Endothelial cell of umbilical vein (primary cell): ENCODE measurements at regions not wholly inside any gene's neighbourhood (a gene's known extent, or its start where the extent isn't known, plus 50 kb on each side); places are given as distances from the start of the nearest gene placed in this dataset.

ENCODE experiments used
- BruUV-seq: library from RNA; stranded (reverse); fragments of 400-500 nt; replicated peaks from 2 replicates; lab custom pipeline; 2021; lab: Mats Ljungman, UMichigan
- CTCF ChIA-PET: fragments of 300-600, 350-600 bp; sonication (Branson Sonifier 250); formaldehyde crosslinking; loops from one replicate; lab custom pipeline; 2021; ENCODE audit warnings: antibody characterized with exemption, inconsistent platforms; lab: Charles Lee
- POLR2A ChIA-PET: fragments of 300-600, 350-600 bp; sonication (Branson Sonifier 250); formaldehyde crosslinking; loops from one replicate; lab custom pipeline; 2021; ENCODE audit warnings: antibody characterized with exemption, inconsistent platforms; lab: Charles Lee
- DNase-seq: peaks from one replicate; pipeline ENCODE4 v3.0.0-alpha.2; 2011; ENCODE audit warnings: low read depth, low spot score
- FAIRE-seq: peaks from 2 replicates; lab custom pipeline; 2011; peaks lifted over from hg19 to GRCh38; lab: Jason Lieb, UNC
- H2AFZ ChIP-seq: 2 replicates; pipeline ENCODE4 v1.6.0; 2012; ENCODE audit warnings: low read depth, low read length, control low read depth, inconsistent platforms
- H3K27ac ChIP-seq: 2 replicates; pipeline ENCODE4 v1.5.1; 2011; ENCODE audit warnings: low read depth, mild to moderate bottlenecking, control low read depth, low read length, moderate library complexity; ENCODE audit not compliant: insufficient read depth
- H3K27me3 ChIP-seq, 2 experiments: 2 replicates each; pipeline versions ENCODE4 v1.6.0 to v1.6.1; 2011; ENCODE audit warnings: low read length in 2 of 2, mixed read lengths in 1 of 2; ENCODE audit not compliant: control insufficient read depth in 2 of 2, insufficient read depth in 2 of 2
- H3K36me3 ChIP-seq, 2 experiments: 2 replicates in 1 of 2; 3 replicates in 1 of 2; pipeline ENCODE4 v1.5.1; 2011; ENCODE audit warnings: low read length in 2 of 2, mild to moderate bottlenecking in 1 of 2, moderate library complexity in 1 of 2; ENCODE audit not compliant: control insufficient read depth in 2 of 2, insufficient read depth in 2 of 2; ENCODE audit errors: extremely low read depth in 1 of 2
- H3K4me1 ChIP-seq: 3 replicates; pipeline ENCODE4 v1.5.1; 2011; ENCODE audit warnings: mild to moderate bottlenecking, low read length; ENCODE audit not compliant: control insufficient read depth, insufficient read depth; ENCODE audit errors: extremely low read depth
- H3K4me2 ChIP-seq: 2 replicates; pipeline ENCODE4 v1.6.1; 2011; ENCODE audit warnings: low read length, control low read depth, mixed read lengths; ENCODE audit not compliant: insufficient read depth
- H3K4me3 ChIP-seq, 3 experiments: fragments of 200-600 bp in 1 of 3; sonication (generic), shearing (Covaris generic) in 1 of 3; replicated peaks in 1 of 3; 2 replicates each; pipeline ENCODE4 v1.5.1; 2011 to 2016; ENCODE audit warnings: control low read depth in 3 of 3, low read length in 3 of 3, mild to moderate bottlenecking in 2 of 3, inconsistent platforms in 1 of 3, low read depth in 1 of 3, moderate library complexity in 1 of 3; ENCODE audit not compliant: insufficient read depth in 1 of 3
- H3K79me2 ChIP-seq: 2 replicates; pipeline ENCODE4 v1.6.0; 2012; ENCODE audit warnings: low read length, inconsistent platforms; ENCODE audit not compliant: control insufficient read depth, insufficient read depth
- H3K9ac ChIP-seq: replicated peaks from 2 replicates; pipeline ENCODE3; 2011; ENCODE audit warnings: low read length, control low read depth; ENCODE audit not compliant: insufficient read depth; ENCODE audit errors: extremely low read depth
- H3K9me1 ChIP-seq: replicated peaks from 3 replicates; pipeline ENCODE4 v1.6.0; 2011; ENCODE audit warnings: mild to moderate bottlenecking, low read length; ENCODE audit not compliant: control insufficient read depth, insufficient read depth; ENCODE audit errors: extremely low read depth
- H3K9me3 ChIP-seq: replicated peaks from 2 replicates; pipeline ENCODE4 v1.5.1; 2012; ENCODE audit warnings: low read length, inconsistent platforms; ENCODE audit not compliant: control insufficient read depth, insufficient read depth
- H4K20me1 ChIP-seq: replicated peaks from 2 replicates; pipeline ENCODE3; 2011; ENCODE audit warnings: mild to moderate bottlenecking, low read length; ENCODE audit not compliant: control insufficient read depth, insufficient read depth; ENCODE audit errors: extremely low read depth
- CTCF ChIP-seq, 2 donors: IDR thresholded peaks; 1 replicate in 1 of 2; 2 replicates in 1 of 2; pipeline ENCODE4 v1.5.1; 2011; ENCODE audit warnings: low read length in 2 of 2, mild to moderate bottlenecking in 2 of 2, moderate library complexity in 2 of 2, control low read depth in 1 of 2, inconsistent platforms in 1 of 2, low read depth in 1 of 2; ENCODE audit not compliant: insufficient read depth in 1 of 2; ENCODE audit errors: extremely low read depth in 1 of 2
- EZH2 ChIP-seq: IDR thresholded peaks from 2 replicates; pipeline ENCODE4 v1.6.1; 2012; ENCODE audit warnings: borderline replicate concordance, low read depth, mild to moderate bottlenecking, moderate library complexity, low read length, inconsistent platforms; ENCODE audit not compliant: severe bottlenecking
- FOS ChIP-seq: IDR thresholded peaks from 2 replicates; pipeline ENCODE4 v1.6.1; 2011; ENCODE audit warnings: mild to moderate bottlenecking, low read length, moderate library complexity, borderline replicate concordance; ENCODE audit not compliant: insufficient read depth
- GATA2 ChIP-seq: IDR thresholded peaks from 2 replicates; pipeline ENCODE4 v1.7.0; 2011; ENCODE audit warnings: low read depth, mild to moderate bottlenecking, moderate library complexity, mixed read lengths, low read length; ENCODE audit not compliant: insufficient read length, insufficient read depth
- JUN ChIP-seq: IDR thresholded peaks from 2 replicates; pipeline ENCODE4 v1.6.1; 2011; ENCODE audit warnings: borderline replicate concordance, low read depth; ENCODE audit not compliant: insufficient read length, insufficient read depth
- MAX ChIP-seq: IDR thresholded peaks from 2 replicates; pipeline ENCODE4 v1.6.1; 2011; ENCODE audit not compliant: insufficient read depth, insufficient read length
- MYC ChIP-seq: IDR thresholded peaks from one replicate; pipeline ENCODE4 v1.6.1; 2011; ENCODE audit warnings: mild to moderate bottlenecking, low read depth, low read length
- POLR2A ChIP-seq: IDR thresholded peaks from 2 replicates; pipeline ENCODE4 v1.6.1; 2012; ENCODE audit warnings: low read depth, mild to moderate bottlenecking, control low read depth, low read length
- POLR2AphosphoS5 ChIP-seq: IDR thresholded peaks from 2 replicates; pipeline ENCODE4 v1.6.1; 2012; ENCODE audit warnings: low read depth, mild to moderate bottlenecking, control low read depth, low read length, moderate library complexity; ENCODE audit not compliant: insufficient read depth
- dilution Hi-C: fragments of 300-500 bp; cut with MboI; formaldehyde crosslinking; loops from one replicate; pipeline ENCODE4 v1.15.0; 2019; ENCODE audit warnings: low sequenced_read_pairs; ENCODE audit not compliant: extremely low pct_ligation_motif_present
- intact Hi-C: fragments of 100-400 bp; cut with micrococcal nuclease; formaldehyde crosslinking; loops from one replicate; pipeline ENCODE4 v1.10.0; 2022

DNA sequence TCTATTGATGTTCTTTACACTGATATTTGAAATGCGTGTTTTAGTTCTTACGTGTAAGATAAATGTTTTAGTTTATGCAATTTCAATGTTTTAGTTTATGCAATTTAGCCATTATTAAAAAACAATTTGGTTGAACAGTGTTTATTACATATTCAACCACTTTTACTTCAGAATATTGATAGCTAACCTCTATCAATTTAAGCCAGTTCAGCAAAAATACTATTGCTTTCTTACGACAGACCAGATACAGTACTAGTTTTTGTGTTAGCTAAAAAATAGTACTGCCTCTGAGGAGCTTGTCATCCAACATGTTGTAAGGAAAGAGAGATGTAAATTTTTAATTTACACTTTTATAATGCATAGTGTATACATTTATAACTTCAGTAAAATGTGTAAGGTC is 361.7 kb upstream of the FAT1 start:
- DNase-seq (no peak), FAIRE-seq (no peak)
- dilution Hi-C loops: no loop called here
- TF ChIP-seq MYC: no peak
- TF ChIP-seq FOS: no peak
- TF ChIP-seq CTCF (IDR thresholded peaks at IDR 0.05; ENCODE audit: extremely low read depth in 1 of 2, insufficient read depth in 1 of 2, low read depth in 1 of 2, low read length in 2 of 2): no peak
- TF ChIP-seq EZH2: no peak
- H3K4me2 ChIP-seq: no peak overlapping the region
- H4K20me1 ChIP-seq: no peaks in the 10 kb centered on the region
- BruUV-seq: no TSS peak
- no peaks in the 10 kb centered on the region for H3K27me3 ChIP-seq
- peaks cover 2% of the 10 kb centered on the region for H3K9me3 ChIP-seq
- H3K9me1 ChIP-seq: no peaks in the 10 kb centered on the region
- no peaks in the 10 kb centered on the region for H3K79me2 ChIP-seq
- ChIA-PET CTCF (no interaction called here), POLR2A (no interaction called here)
- no peak overlapping the region for H2AFZ ChIP-seq
- H3K4me1 ChIP-seq: no peaks in the 10 kb centered on the region
- intact Hi-C loops: loop anchor here (10.0 kb wide), 1 partner anchor 361 kb away; the partner anchor contains the start of gene FAT1
- no peak overlapping the region for H3K9ac ChIP-seq
- no peak overlapping the region for H3K27ac ChIP-seq
- no peaks in the 10 kb centered on the region for H3K36me3 ChIP-seq
- no peak overlapping the region for H3K4me3 ChIP-seq

DNA sequence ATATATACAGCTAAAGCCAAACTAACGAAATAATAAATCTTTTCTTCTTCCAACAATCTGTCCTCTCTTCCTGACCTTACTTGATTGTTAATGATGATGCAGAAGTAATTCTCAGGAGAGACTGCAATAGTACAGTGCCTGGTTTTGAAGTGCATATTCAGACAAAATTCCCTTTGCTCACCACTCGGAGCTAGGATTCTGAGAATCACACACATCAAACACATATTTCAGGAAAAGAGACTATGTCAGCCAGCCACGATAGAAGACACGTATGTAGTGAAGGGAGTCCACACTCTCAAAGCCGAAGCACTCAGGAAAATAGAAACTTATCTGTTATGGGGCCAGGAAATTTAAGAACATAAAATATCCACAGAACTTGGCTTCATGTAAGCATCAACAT is 362.5 kb upstream of the FAT1 start:
- no peak overlapping the region for H3K9ac ChIP-seq
- POLR2A ChIA-PET: no interaction called here
- dilution Hi-C loops: no loop called here
- no peak for DNase-seq
- no peak overlapping the region for H3K4me3 ChIP-seq
- BruUV-seq: no TSS peak
- H3K36me3 ChIP-seq: no peaks in the 10 kb centered on the region
- H3K4me1 ChIP-seq: no peaks in the 10 kb centered on the region
- H3K27ac ChIP-seq: no peak overlapping the region
- TF ChIP-seq POLR2AphosphoS5: no peak
- no peak for TF ChIP-seq EZH2
- no peak for TF ChIP-seq MYC
- TF ChIP-seq POLR2A: no peak
- no peak for TF ChIP-seq JUN
- TF ChIP-seq GATA2: no peak
- TF ChIP-seq MAX: no peak
- TF ChIP-seq CTCF (IDR thresholded peaks at IDR 0.05; ENCODE audit: extremely low read depth in 1 of 2, insufficient read depth in 1 of 2, low read depth in 1 of 2, low read length in 2 of 2): no peak
- TF ChIP-seq FOS: no peak
- H3K27me3 ChIP-seq: no peaks in the 10 kb centered on the region
- no peak overlapping the region for H3K4me2 ChIP-seq
- H3K79me2 ChIP-seq: no peaks in the 10 kb centered on the region
- CTCF ChIA-PET: no interaction called here
- no peak overlapping the region for H2AFZ ChIP-seq
- no peak for FAIRE-seq
- H3K9me1 ChIP-seq: no peaks in the 10 kb centered on the region
- H4K20me1 ChIP-seq: no peaks in the 10 kb centered on the region
- intact Hi-C loops: loop anchor here (10.0 kb wide), 1 partner anchor 361 kb away; the partner anchor contains the start of gene FAT1
- H3K9me3 ChIP-seq: peaks cover 2% of the 10 kb centered on the region
